HepG2 (cell line): ENCODE measurements at regions not wholly inside any gene's neighbourhood (a gene's known extent, or its start where the extent isn't known, plus 50 kb on each side); places are given as distances from the start of the nearest gene placed in this dataset.

Experiments
- ATAC-seq: fragments of 200-7000 bp; cut with Tn5 transposase; 3 replicates; pipeline ENCODE4 v1.9.1; 2020; ENCODE audit warnings: mild to moderate bottlenecking, moderate library complexity
- BruUV-seq: library from RNA; stranded (reverse); fragments of 400-500 nt; replicated peaks from 2 replicates; lab custom pipeline; 2021; lab: Mats Ljungman, UMichigan
- CTCF ChIA-PET: fragments of 300-600 bp; formaldehyde crosslinking; extraction: SDS; loops from one replicate; lab custom pipeline; 2021; ENCODE audit warnings: low total read pairs, inconsistent platforms, low intra/inter-chr PET ratio; lab: Yijun Ruan, JAX
- POLR2A ChIA-PET: fragments of 350-600 bp; sonication (Branson Sonifier 250); formaldehyde crosslinking; loops from one replicate; lab custom pipeline; 2020; ENCODE audit warnings: antibody characterized with exemption, inconsistent platforms; lab: Yijun Ruan, JAX
- DNase-seq: peaks from one replicate; pipeline ENCODE4 v3.0.0-alpha.2; 2015; ENCODE audit warnings: low spot score
- FAIRE-seq: peaks from 3 replicates; lab custom pipeline; 2011; peaks lifted over from hg19 to GRCh38; lab: Jason Lieb, UNC
- H2AFZ ChIP-seq: one replicate; pipeline ENCODE4 v1.6.1; 2011; ENCODE audit warnings: low read length, inconsistent platforms
- H3K27ac ChIP-seq: fragments of 300-600 bp; 3 replicates; pipeline ENCODE4 v1.8.0; 2011; ENCODE audit warnings: mixed run types, mild to moderate bottlenecking, mixed read lengths, low read length, inconsistent platforms; ENCODE audit not compliant: insufficient read depth; ENCODE audit errors: extremely low read length
- H3K27me3 ChIP-seq, 2 experiments: fragments of 200-600 bp in 1 of 2; 2 replicates in 1 of 2; 3 replicates in 1 of 2; pipeline versions ENCODE4 v1.6.0 to v1.8.0; 2011; ENCODE audit warnings: low read length in 2 of 2, mild to moderate bottlenecking in 2 of 2, moderate library complexity in 2 of 2, inconsistent platforms in 1 of 2; ENCODE audit not compliant: insufficient read depth in 2 of 2, control insufficient read depth in 1 of 2
- H3K36me3 ChIP-seq, 2 experiments: fragments of 200-600 bp in 1 of 2; replicated peaks in 1 of 2; 2 replicates in 1 of 2; 3 replicates in 1 of 2; pipeline versions ENCODE4 v1.5.1 to v1.8.0; 2011; ENCODE audit warnings: low read length in 2 of 2, inconsistent platforms in 1 of 2; ENCODE audit not compliant: insufficient read depth in 2 of 2, control insufficient read depth in 1 of 2
- H3K4me1 ChIP-seq: 2 replicates; pipeline ENCODE4 v1.5.1; 2012; ENCODE audit warnings: low read length, inconsistent platforms; ENCODE audit not compliant: insufficient read depth
- H3K4me2 ChIP-seq: 2 replicates; pipeline ENCODE4 v1.6.0; 2011; ENCODE audit warnings: low read depth, low read length, inconsistent platforms
- H3K4me3 ChIP-seq, 3 experiments: fragments of 200-600 bp in 1 of 3; sonication (generic), shearing (Covaris generic) in 1 of 3; replicated peaks in 1 of 3; 2 replicates each; pipeline ENCODE4 v1.5.1; 2011 to 2016; ENCODE audit warnings: low read length in 3 of 3, inconsistent platforms in 2 of 3, low read depth in 2 of 3, mild to moderate bottlenecking in 2 of 3, control low read depth in 1 of 3, mixed read lengths in 1 of 3; ENCODE audit not compliant: insufficient read depth in 1 of 3
- H3K79me2 ChIP-seq: one replicate; pipeline ENCODE4 v1.6.1; 2011; ENCODE audit warnings: low read length, inconsistent platforms; ENCODE audit not compliant: insufficient read depth
- H3K9ac ChIP-seq: 2 replicates; pipeline ENCODE4 v1.6.0; 2011; ENCODE audit warnings: mild to moderate bottlenecking, low read depth, low read length, inconsistent platforms; ENCODE audit not compliant: insufficient read depth
- H3K9me3 ChIP-seq: 2 replicates; pipeline ENCODE4 v1.5.1; 2012; ENCODE audit warnings: mild to moderate bottlenecking, low read length
- H4K20me1 ChIP-seq: 2 replicates; pipeline ENCODE4 v1.6.0; 2011; ENCODE audit warnings: inconsistent platforms, mild to moderate bottlenecking, low read length, moderate library complexity; ENCODE audit not compliant: insufficient read depth
- ATF7-NPFF ChIP-seq: sonication (generic); formaldehyde crosslinking; IDR thresholded peaks from 2 replicates; pipeline ENCODE4 v1.8.1; 2023; ENCODE audit warnings: mild to moderate bottlenecking, low read depth, missing genetic modification reagents, moderate library complexity
- EHMT2 ChIP-seq: fragments of 200-600 bp; sonication (generic); IDR thresholded peaks from 2 replicates; pipeline ENCODE4 v1.7.0; 2017; ENCODE audit warnings: antibody characterized with exemption, low read depth, low read length, borderline replicate concordance
- GATAD1 ChIP-seq: IDR thresholded peaks from 2 replicates; pipeline ENCODE4 v1.6.1; 2016; ENCODE audit warnings: missing genetic modification reagents, missing compliant biosample characterization
- HNRNPH1 ChIP-seq: fragments of 200-400 bp; formaldehyde crosslinking; optimal IDR thresholded peaks from 2 replicates; pipeline ENCODE3; 2017; ENCODE audit warnings: mild to moderate bottlenecking, low read depth, low read length
- ZNF570 ChIP-seq: sonication (generic); formaldehyde crosslinking; IDR thresholded peaks from 2 replicates; pipeline ENCODE4 v1.4.0; 2020; ENCODE audit warnings: mild to moderate bottlenecking, missing genetic modification reagents, borderline replicate concordance
- WGBS: methylation state at CpG from one replicate; pipeline ENCODE4 v1.1.6; 2017; ENCODE audit warnings: low lambda C conversion rate; 5-methylcytosine and 5-hydroxymethylcytosine counted together
- in situ Hi-C: cut with HindIII; loops from 2 replicates; pipeline ENCODE4 v1.10.0; 2017; ENCODE audit warnings: low pct_unique_long_range_greater_than_20kb; ENCODE audit not compliant: extremely low pct_ligation_motif_present
- intact Hi-C: fragments of 100-400 bp; cut with micrococcal nuclease; formaldehyde crosslinking; loops from one replicate; pipeline ENCODE4 v1.10.0; 2022; ENCODE audit not compliant: unreplicated experiment
- TF ChIP-seq, protein P1 (sequence below): IDR thresholded peaks from 2 replicates; pipeline ENCODE4 v1.6.1; 2012; ENCODE audit warnings: low read length, improper control_type of control experiment
- TF ChIP-seq, protein P2 (sequence below): IDR thresholded peaks from 2 replicates; pipeline ENCODE4 v1.6.1; 2016; ENCODE audit warnings: mild to moderate bottlenecking, missing biosample characterization, missing genetic modification reagents
- TF ChIP-seq, protein P3 (sequence below): sonication (generic); formaldehyde crosslinking; IDR thresholded peaks from 2 replicates; pipeline ENCODE4 v1.5.0; 2020; ENCODE audit warnings: missing genetic modification reagents, mild to moderate bottlenecking, borderline replicate concordance
- TF ChIP-seq, protein P4 (sequence below): sonication (generic); formaldehyde crosslinking; IDR thresholded peaks from 2 replicates; pipeline ENCODE4 v1.5.1; 2020; ENCODE audit warnings: mild to moderate bottlenecking, missing genetic modification reagents, moderate library complexity

DNA sequence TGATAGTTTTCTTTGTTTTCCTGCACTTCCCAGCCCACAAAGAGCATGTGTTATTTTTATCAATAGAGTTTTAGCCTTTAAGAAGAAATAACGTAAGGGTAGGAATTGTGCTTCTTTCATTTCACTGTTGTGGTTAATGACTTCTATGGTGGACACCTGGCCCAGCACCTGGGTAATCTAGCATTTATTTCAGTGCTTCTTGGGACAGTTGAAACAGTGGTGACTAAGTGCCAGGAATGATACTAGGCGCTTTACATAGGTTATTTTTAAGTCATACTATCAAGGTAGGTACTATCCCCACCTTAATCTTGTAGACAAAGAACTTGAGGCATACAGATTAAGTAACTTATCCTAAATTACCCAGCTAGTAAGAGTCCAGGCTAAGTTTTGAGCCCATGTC, 243.8 kb downstream of the SOX2 start:
- Histone ChIP-seq H3K4me2 (no peak overlapping the region), H3K27ac (no peak overlapping the region), H3K79me2 (no peaks in the 10 kb centered on the region), H3K4me1 (no peaks in the 10 kb centered on the region), H3K27me3 (no peaks in the 10 kb centered on the region), H3K4me3 (no peak overlapping the region), H2AFZ (no peak overlapping the region), H3K36me3 (no peaks in the 10 kb centered on the region), H3K9me3 (no peaks in the 10 kb centered on the region), H3K9ac (no peak overlapping the region), H4K20me1 (no peaks in the 10 kb centered on the region)
- FAIRE-seq (no peak), ATAC-seq (no peak), DNase-seq (no peak)
- WGBS = 24% methylated on average over 2 of the region's 2 CpGs
- TF ChIP-seq, protein P1, sequence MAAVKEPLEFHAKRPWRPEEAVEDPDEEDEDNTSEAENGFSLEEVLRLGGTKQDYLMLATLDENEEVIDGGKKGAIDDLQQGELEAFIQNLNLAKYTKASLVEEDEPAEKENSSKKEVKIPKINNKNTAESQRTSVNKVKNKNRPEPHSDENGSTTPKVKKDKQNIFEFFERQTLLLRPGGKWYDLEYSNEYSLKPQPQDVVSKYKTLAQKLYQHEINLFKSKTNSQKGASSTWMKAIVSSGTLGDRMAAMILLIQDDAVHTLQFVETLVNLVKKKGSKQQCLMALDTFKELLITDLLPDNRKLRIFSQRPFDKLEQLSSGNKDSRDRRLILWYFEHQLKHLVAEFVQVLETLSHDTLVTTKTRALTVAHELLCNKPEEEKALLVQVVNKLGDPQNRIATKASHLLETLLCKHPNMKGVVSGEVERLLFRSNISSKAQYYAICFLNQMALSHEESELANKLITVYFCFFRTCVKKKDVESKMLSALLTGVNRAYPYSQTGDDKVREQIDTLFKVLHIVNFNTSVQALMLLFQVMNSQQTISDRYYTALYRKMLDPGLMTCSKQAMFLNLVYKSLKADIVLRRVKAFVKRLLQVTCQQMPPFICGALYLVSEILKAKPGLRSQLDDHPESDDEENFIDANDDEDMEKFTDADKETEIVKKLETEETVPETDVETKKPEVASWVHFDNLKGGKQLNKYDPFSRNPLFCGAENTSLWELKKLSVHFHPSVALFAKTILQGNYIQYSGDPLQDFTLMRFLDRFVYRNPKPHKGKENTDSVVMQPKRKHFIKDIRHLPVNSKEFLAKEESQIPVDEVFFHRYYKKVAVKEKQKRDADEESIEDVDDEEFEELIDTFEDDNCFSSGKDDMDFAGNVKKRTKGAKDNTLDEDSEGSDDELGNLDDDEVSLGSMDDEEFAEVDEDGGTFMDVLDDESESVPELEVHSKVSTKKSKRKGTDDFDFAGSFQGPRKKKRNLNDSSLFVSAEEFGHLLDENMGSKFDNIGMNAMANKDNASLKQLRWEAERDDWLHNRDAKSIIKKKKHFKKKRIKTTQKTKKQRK = no peak
- TF ChIP-seq ZNF570 (CRISPR knock-in tag) (no peak), GATAD1 (CRISPR knock-in tag) (no peak), ATF7-NPFF (CRISPR knock-in tag) (no peak), HNRNPH1 (no peak), EHMT2 (no peak)
- TF ChIP-seq, protein P2, sequence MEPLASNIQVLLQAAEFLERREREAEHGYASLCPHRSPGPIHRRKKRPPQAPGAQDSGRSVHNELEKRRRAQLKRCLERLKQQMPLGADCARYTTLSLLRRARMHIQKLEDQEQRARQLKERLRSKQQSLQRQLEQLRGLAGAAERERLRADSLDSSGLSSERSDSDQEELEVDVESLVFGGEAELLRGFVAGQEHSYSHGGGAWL (CRISPR knock-in tag) = no peak
- TF ChIP-seq, protein P3, sequence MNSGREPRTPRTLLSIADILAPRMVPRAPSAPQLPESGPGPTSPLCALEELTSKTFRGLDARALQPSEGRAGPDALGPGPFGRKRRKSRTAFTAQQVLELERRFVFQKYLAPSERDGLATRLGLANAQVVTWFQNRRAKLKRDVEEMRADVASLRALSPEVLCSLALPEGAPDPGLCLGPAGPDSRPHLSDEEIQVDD (CRISPR knock-in tag) = no peak
- TF ChIP-seq, protein P4, sequence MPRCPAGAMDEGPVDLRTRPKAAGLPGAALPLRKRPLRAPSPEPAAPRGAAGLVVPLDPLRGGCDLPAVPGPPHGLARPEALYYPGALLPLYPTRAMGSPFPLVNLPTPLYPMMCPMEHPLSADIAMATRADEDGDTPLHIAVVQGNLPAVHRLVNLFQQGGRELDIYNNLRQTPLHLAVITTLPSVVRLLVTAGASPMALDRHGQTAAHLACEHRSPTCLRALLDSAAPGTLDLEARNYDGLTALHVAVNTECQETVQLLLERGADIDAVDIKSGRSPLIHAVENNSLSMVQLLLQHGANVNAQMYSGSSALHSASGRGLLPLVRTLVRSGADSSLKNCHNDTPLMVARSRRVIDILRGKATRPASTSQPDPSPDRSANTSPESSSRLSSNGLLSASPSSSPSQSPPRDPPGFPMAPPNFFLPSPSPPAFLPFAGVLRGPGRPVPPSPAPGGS (CRISPR knock-in tag) = no peak
- intact Hi-C loops = no loop called here
- BruUV-seq = no TSS peak
- ChIA-PET CTCF (no interaction called here), POLR2A (no interaction called here)
- in situ Hi-C loops = loop anchor here (10.0 kb wide), 1 partner anchor 299 kb away; no protein-coding TSS in a partner anchor
